AG09319 (cell line): ENCODE measurements at regions not wholly inside any gene's neighbourhood (a gene's known extent, or its start where the extent isn't known, plus 50 kb on each side); places are given as distances from the start of the nearest gene placed in this dataset.
"Not testable (repeated sequence)": the region's sequence is repeated elsewhere in the genome, so short reads cannot be mapped to it uniquely, and the experiment has no call there.

Experiments used
- DNase-seq: peaks from one replicate; pipeline ENCODE4 v3.0.0-alpha.2; 2010; ENCODE audit warnings: low read depth; ENCODE audit errors: extremely low read depth
- TF ChIP-seq, protein P1 (sequence below): IDR thresholded peaks from 2 replicates; pipeline ENCODE4 v1.5.1; 2011; ENCODE audit warnings: low read depth, mild to moderate bottlenecking, inconsistent platforms, low read length, moderate library complexity

- TF ChIP-seq, protein P1, sequence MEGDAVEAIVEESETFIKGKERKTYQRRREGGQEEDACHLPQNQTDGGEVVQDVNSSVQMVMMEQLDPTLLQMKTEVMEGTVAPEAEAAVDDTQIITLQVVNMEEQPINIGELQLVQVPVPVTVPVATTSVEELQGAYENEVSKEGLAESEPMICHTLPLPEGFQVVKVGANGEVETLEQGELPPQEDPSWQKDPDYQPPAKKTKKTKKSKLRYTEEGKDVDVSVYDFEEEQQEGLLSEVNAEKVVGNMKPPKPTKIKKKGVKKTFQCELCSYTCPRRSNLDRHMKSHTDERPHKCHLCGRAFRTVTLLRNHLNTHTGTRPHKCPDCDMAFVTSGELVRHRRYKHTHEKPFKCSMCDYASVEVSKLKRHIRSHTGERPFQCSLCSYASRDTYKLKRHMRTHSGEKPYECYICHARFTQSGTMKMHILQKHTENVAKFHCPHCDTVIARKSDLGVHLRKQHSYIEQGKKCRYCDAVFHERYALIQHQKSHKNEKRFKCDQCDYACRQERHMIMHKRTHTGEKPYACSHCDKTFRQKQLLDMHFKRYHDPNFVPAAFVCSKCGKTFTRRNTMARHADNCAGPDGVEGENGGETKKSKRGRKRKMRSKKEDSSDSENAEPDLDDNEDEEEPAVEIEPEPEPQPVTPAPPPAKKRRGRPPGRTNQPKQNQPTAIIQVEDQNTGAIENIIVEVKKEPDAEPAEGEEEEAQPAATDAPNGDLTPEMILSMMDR: no peak
- no peak for DNase-seq
Observed at GRCh38 chr1:214141486-214141885, 139.5 kb upstream of the SMYD2 start.

DNA sequence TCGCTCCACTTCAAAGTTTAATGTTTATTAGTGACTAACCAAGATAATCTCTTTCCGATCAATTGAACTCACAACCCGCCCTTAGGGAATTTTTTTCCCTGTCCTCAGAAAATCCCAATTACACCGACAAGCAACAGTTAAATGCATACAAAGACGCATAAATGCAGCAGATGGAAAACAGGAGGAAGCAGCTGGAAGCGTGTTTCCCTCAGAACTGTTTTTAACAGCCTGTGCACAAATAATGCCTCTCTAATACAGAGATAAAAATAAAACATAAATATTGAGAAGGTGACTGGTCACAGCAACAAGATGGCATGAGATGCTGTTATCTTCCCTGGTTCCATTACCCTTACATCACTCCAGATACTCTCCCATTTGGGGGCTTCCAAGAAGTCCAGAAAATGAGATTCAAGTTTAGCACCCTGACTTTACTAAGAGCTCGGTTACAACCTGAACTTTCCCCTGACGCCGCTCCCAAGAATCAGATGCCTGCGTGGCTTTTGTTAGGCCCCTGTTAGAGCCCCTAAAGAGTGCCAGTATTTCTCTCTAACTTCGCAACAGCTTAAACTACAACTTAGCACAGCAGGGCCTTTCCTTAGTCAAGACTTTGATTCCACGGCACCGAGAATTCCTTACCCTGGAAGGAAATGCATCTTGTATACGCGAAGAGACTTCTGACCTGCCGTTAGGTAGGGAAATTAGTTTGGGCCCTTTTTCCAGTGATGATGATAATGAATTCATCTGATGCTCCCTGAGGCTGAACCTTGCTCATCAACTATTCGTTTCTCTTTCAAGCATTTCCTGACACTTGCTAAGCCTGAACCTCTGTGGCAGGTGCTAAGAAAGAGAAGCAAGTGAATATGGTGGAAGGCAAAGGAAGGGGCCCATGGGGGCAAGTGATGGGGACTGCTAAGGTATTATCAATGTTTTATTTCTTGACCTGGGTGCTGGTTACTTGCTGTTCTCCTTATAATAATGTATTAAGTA, 137.7 kb upstream of the SMYD2 start:
- DNase-seq: no peak
- TF ChIP-seq, protein P1: no peak

DNA sequence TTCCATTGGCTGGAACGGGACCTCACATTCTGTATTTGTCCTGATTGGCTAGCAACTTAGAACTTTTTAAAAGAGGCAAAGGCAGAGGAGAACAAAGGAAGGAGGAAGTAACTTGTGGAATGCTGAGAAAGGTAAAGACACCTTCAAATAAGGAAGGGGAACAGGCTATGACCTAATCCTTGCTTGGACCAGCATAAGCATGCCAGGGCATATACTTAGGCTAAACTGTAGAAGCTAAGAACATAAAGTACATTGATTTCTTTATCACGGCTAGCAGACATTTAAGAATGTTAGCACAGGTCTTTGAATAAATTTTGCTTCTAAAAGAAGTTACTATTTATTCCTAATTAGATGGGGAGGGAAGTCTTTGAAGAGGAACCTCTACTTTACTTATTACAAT, 136.4 kb upstream of the SMYD2 start:
- DNase-seq: not testable (repeated sequence)

- no peak for DNase-seq
- TF ChIP-seq, protein P1: no peak
Observed at GRCh38 chr1:214146523-214146922, 134.4 kb upstream of the SMYD2 start.

- DNase-seq: no peak
Observed at GRCh38 chr1:214154596-214155292, 126.2 kb upstream of the SMYD2 start.

GRCh38 chr1:214155987-214156625, 124.9 kb upstream of the SMYD2 start:
- no peak for DNase-seq
- TF ChIP-seq, protein P1: no peak

More at GRCh38 chr1:214154596-214155292, 126.2 kb upstream of the SMYD2 start:
- TF ChIP-seq, protein P1: no peak

GRCh38 chr1:214164173-214164572, 116.8 kb upstream of the SMYD2 start:
- no peak for DNase-seq
- TF ChIP-seq, protein P1: no peak
